IMR-90 (cell line): ENCODE measurements at regions not wholly inside any gene's neighbourhood (a gene's known extent, or its start where the extent isn't known, plus 50 kb on each side); places are given as distances from the start of the nearest gene placed in this dataset.

Experiments used
- ATAC-seq: fragments of 200-7000 bp; cut with Tn5 transposase; 2 replicates; pipeline ENCODE4 v1.9.1; 2020; ENCODE audit warnings: low read depth, mild to moderate bottlenecking, moderate library complexity
- BruUV-seq: library from RNA; stranded (reverse); fragments of 400-500 nt; replicated peaks from 2 replicates; lab custom pipeline; 2021; lab: Mats Ljungman, UMichigan
- CTCF ChIA-PET: fragments of 300-600 bp; formaldehyde crosslinking; extraction: SDS; loops from one replicate; lab custom pipeline; 2021; ENCODE audit warnings: antibody characterized with exemption; lab: Yijun Ruan, JAX
- POLR2A ChIA-PET: fragments of 300-600 bp; sonication (Branson Sonifier 250); formaldehyde crosslinking; loops from one replicate; lab custom pipeline; 2022; ENCODE audit warnings: antibody characterized with exemption; ENCODE audit not compliant: unreplicated experiment; lab: Charles Lee
- DNase-seq: peaks from one replicate; pipeline ENCODE4 v3.0.0; 2013
- H2AFZ ChIP-seq: replicated peaks from 2 replicates; pipeline ENCODE3; 2013; ENCODE audit warnings: low read length, mild to moderate bottlenecking; ENCODE audit not compliant: poor library complexity
- H2AK5ac ChIP-seq: 2 replicates; pipeline ENCODE4 v1.6.1; 2013; ENCODE audit warnings: low read depth, low read length, inconsistent platforms
- H2AK9ac ChIP-seq: replicated peaks from 2 replicates; pipeline ENCODE3; 2013; ENCODE audit warnings: mild to moderate bottlenecking, low read depth, low read length, moderate library complexity; ENCODE audit not compliant: poor library complexity
- H2BK120ac ChIP-seq: 2 replicates; pipeline ENCODE4 v1.6.1; 2013; ENCODE audit warnings: low read depth, low read length, inconsistent platforms
- H2BK15ac ChIP-seq: 3 replicates; pipeline ENCODE4 v1.6.1; 2013; ENCODE audit warnings: low read depth, low read length, inconsistent platforms
- H2BK20ac ChIP-seq: 2 replicates; pipeline ENCODE4 v1.6.1; 2013; ENCODE audit warnings: low read depth, mild to moderate bottlenecking, inconsistent platforms, low read length, moderate library complexity
- H2BK5ac ChIP-seq: 2 replicates; pipeline ENCODE4 v1.6.1; 2013; ENCODE audit warnings: mild to moderate bottlenecking, low read depth, low read length, inconsistent platforms; ENCODE audit not compliant: poor library complexity, severe bottlenecking
- H3K14ac ChIP-seq: replicated peaks from 2 replicates; pipeline ENCODE4 v1.6.1; 2013; ENCODE audit warnings: low read depth, low read length, inconsistent platforms
- H3K18ac ChIP-seq: 2 replicates; pipeline ENCODE4 v1.6.1; 2013; ENCODE audit warnings: low read depth, low read length, control low read depth
- H3K23ac ChIP-seq: 2 replicates; pipeline ENCODE4 v1.6.1; 2013; ENCODE audit warnings: low read depth, low read length, inconsistent platforms
- H3K27ac ChIP-seq: 2 replicates; pipeline ENCODE4 v1.5.1; 2013; ENCODE audit warnings: mild to moderate bottlenecking, control low read depth, low read length; ENCODE audit not compliant: insufficient read depth
- H3K27me3 ChIP-seq: 2 replicates; pipeline ENCODE4 v1.6.1; 2013; ENCODE audit warnings: low read length; ENCODE audit not compliant: control insufficient read depth, insufficient read depth
- H3K36me3 ChIP-seq: 2 replicates; pipeline ENCODE4 v1.6.1; 2013; ENCODE audit warnings: low read length, mixed read lengths; ENCODE audit not compliant: control insufficient read depth, insufficient read depth
- H3K4ac ChIP-seq: 2 replicates; pipeline ENCODE4 v1.6.1; 2013; ENCODE audit warnings: low read depth, low read length, inconsistent platforms
- H3K4me1 ChIP-seq: 2 replicates; pipeline ENCODE4 v1.6.1; 2013; ENCODE audit warnings: low read length, mixed read lengths; ENCODE audit not compliant: control insufficient read depth, insufficient read depth
- H3K4me2 ChIP-seq: 2 replicates; pipeline ENCODE4 v1.6.1; 2013; ENCODE audit warnings: low read depth, mild to moderate bottlenecking, control low read depth, low read length, moderate library complexity
- H3K4me3 ChIP-seq: 2 replicates; pipeline ENCODE4 v1.5.1; 2013; ENCODE audit warnings: low read depth, mild to moderate bottlenecking, control low read depth, low read length, moderate library complexity; ENCODE audit not compliant: insufficient read depth
- H3K56ac ChIP-seq: 2 replicates; pipeline ENCODE4 v1.6.1; 2013; ENCODE audit warnings: low read length, inconsistent platforms; ENCODE audit not compliant: insufficient read depth; ENCODE audit errors: extremely low read depth
- H3K79me1 ChIP-seq, 2 experiments: 2 replicates each; pipeline ENCODE4 v1.6.1; 2013; ENCODE audit warnings: low read length in 2 of 2, inconsistent platforms in 1 of 2, low read depth in 1 of 2
- H3K9ac ChIP-seq: 2 replicates; pipeline ENCODE4 v1.6.1; 2013; ENCODE audit warnings: low read depth, low read length, control low read depth
- H3K9me1 ChIP-seq: 2 replicates; pipeline ENCODE4 v1.6.1; 2013; ENCODE audit warnings: low read length, inconsistent platforms; ENCODE audit not compliant: insufficient read depth
- H3K9me3 ChIP-seq: 2 replicates; pipeline ENCODE4 v1.6.1; 2013; ENCODE audit warnings: low read length; ENCODE audit not compliant: control insufficient read depth, insufficient read depth
- H4K20me1 ChIP-seq: 2 replicates; pipeline ENCODE4 v1.6.1; 2013; ENCODE audit warnings: low read length, inconsistent platforms; ENCODE audit not compliant: insufficient read depth
- H4K5ac ChIP-seq: 2 replicates; pipeline ENCODE4 v1.6.1; 2013; ENCODE audit warnings: mild to moderate bottlenecking, low read depth, low read length, control low read depth
- H4K8ac ChIP-seq, 2 experiments: 2 replicates each; pipeline ENCODE4 v1.6.1; 2013; ENCODE audit warnings: low read depth in 2 of 2, low read length in 2 of 2, control low read depth in 1 of 2, inconsistent platforms in 1 of 2
- H4K91ac ChIP-seq: 2 replicates; pipeline ENCODE4 v1.6.1; 2013; ENCODE audit warnings: low read depth, low read length, inconsistent platforms; ENCODE audit not compliant: insufficient read depth
- BHLHE40 ChIP-seq: fragments of 150-350 bp; IDR thresholded peaks from 2 replicates; pipeline ENCODE4 v1.6.1; 2016; ENCODE audit warnings: mild to moderate bottlenecking, low read depth, low read length
- CHD1 ChIP-seq: IDR thresholded peaks from 2 replicates; pipeline ENCODE4 v1.6.1; 2012; ENCODE audit warnings: low read depth, low read length, improper control_type of control experiment
- CTCF ChIP-seq: conservative IDR thresholded peaks from 2 replicates; pipeline ENCODE4 v1.5.1; 2012; ENCODE audit warnings: mild to moderate bottlenecking, low read depth, low read length, improper control_type of control experiment
- MAFK ChIP-seq: IDR thresholded peaks from 2 replicates; pipeline ENCODE4 v1.6.1; 2012; ENCODE audit warnings: low read depth, low read length, improper control_type of control experiment
- POLR2A ChIP-seq: IDR thresholded peaks from 2 replicates; pipeline ENCODE4 v1.6.1; 2012; ENCODE audit warnings: mild to moderate bottlenecking, low read depth, low read length
- RAD21 ChIP-seq: IDR thresholded peaks from 2 replicates; pipeline ENCODE4 v1.6.1; 2012; ENCODE audit warnings: low read length, improper control_type of control experiment
- RCOR1 ChIP-seq: IDR thresholded peaks from 2 replicates; pipeline ENCODE4 v1.6.1; 2012; ENCODE audit warnings: mild to moderate bottlenecking, low read length, improper control_type of control experiment; ENCODE audit not compliant: insufficient replicate concordance
- RFX5 ChIP-seq: IDR thresholded peaks from 2 replicates; pipeline ENCODE4 v1.8.0; 2012; ENCODE audit warnings: low read depth, mild to moderate bottlenecking, low read length, moderate library complexity
- WGBS, 2 experiments: methylation state at CpG; one replicate each; pipeline versions ENCODE4 v1.1.5 to v1.1.7; 2013; ENCODE audit warnings: missing lambda C conversion rate in 2 of 2; ENCODE audit not compliant: insufficient read length in 1 of 2; ENCODE audit errors: extremely low coverage in 2 of 2; 5-methylcytosine and 5-hydroxymethylcytosine counted together
- dilution Hi-C: fragments of 300-500 bp; cut with HindIII; formaldehyde crosslinking; loops from one replicate; pipeline ENCODE4 v1.14.3; 2018; ENCODE audit warnings: low sequenced_read_pairs; ENCODE audit not compliant: unreplicated experiment
- in situ Hi-C: fragments of 300-500 bp; cut with MboI; formaldehyde crosslinking; loops from 3 replicates; pipeline ENCODE4 v1.14.3; 2019; ENCODE audit warnings: low sequenced_read_pairs, inconsistent platforms, mixed read lengths
- intact Hi-C: fragments of 100-400 bp; cut with micrococcal nuclease; formaldehyde crosslinking; loops from 2 replicates; pipeline ENCODE4 v1.10.0; 2022

GRCh38 chr20:48241482-48241881 lies 456.2 kb upstream of the SULF2 start:
- CTCF ChIA-PET = no interaction called here
- Histone ChIP-seq H3K14ac (no peak overlapping the region), H3K36me3 (no peaks in the 10 kb centered on the region), H2AK9ac (no peak overlapping the region), H2AK5ac (no peak overlapping the region), H3K56ac (no peak overlapping the region), H3K9ac (no peak overlapping the region), H3K27ac (no peak overlapping the region), H3K4me2 (no peak overlapping the region), H4K91ac (no peak overlapping the region), H3K4me3 (no peak overlapping the region), H2BK15ac (no peak overlapping the region), H3K4ac (no peak overlapping the region), H3K27me3 (no peaks in the 10 kb centered on the region; the same call in 1 of the 2 replicates), H3K9me3 (no peaks in the 10 kb centered on the region), H3K23ac (no peak overlapping the region), H3K79me1 (no peaks in the 10 kb centered on the region), H2BK120ac (no peak overlapping the region), H4K5ac (no peak overlapping the region), H4K20me1 (no peaks in the 10 kb centered on the region), H3K18ac (no peak overlapping the region), H3K9me1 (no peaks in the 10 kb centered on the region), H2AFZ (no peak overlapping the region), H2BK20ac (no peak overlapping the region), H3K4me1 (no peaks in the 10 kb centered on the region), H4K8ac (no peak overlapping the region), H2BK5ac (no peak overlapping the region)
- no peak for ATAC-seq
- no TSS peak for BruUV-seq
- no CpG with 5 or more reads among the region's 5 CpGs for WGBS, 2 experiments
- DNase-seq = no peak
- intact Hi-C loops (no loop called here), dilution Hi-C loops (no loop called here), in situ Hi-C loops (no loop called here)
- POLR2A ChIA-PET = no interaction called here
- TF ChIP-seq CTCF (no peak), POLR2A (no peak), RFX5 (no peak), RCOR1 (no peak), BHLHE40 (no peak), CHD1 (no peak), MAFK (no peak), RAD21 (no peak)
